Lung microvascular endothelial cell (primary cell): ENCODE measurements at regions not wholly inside any gene's neighbourhood (a gene's known extent, or its start where the extent isn't known, plus 50 kb on each side); places are given as distances from the start of the nearest gene placed in this dataset.
"Not testable (repeated sequence)": the region's sequence is repeated elsewhere in the genome, so short reads cannot be mapped to it uniquely, and the experiment has no call there.

Experiments used
- DNase-seq, 2 donors: peaks; one replicate each; pipeline versions ENCODE4 v3.0.0 to v3.0.0-alpha.2; 2010; ENCODE audit warnings: low read depth in 2 of 2

DNA sequence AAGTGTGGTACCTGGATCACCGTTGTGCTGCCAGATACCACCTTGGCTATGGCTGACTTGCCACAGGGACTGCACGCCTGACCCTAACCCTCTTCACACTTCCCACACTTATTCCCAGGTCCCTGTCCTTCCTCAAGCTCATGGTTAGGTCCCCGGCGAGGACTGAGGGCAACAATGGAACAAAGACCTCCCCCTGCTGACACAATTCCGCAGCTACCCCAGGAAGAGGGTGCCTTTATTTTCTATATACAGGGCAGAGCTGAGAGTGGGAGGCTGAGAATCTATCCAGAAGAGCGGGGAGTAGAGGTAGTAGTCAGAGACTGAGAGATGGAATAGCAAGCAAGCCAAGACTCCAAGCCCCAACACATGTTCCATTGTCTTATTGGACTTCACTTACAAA, 118.1 kb upstream of the SEM1 start:
- DNase-seq, result no peak

DNA sequence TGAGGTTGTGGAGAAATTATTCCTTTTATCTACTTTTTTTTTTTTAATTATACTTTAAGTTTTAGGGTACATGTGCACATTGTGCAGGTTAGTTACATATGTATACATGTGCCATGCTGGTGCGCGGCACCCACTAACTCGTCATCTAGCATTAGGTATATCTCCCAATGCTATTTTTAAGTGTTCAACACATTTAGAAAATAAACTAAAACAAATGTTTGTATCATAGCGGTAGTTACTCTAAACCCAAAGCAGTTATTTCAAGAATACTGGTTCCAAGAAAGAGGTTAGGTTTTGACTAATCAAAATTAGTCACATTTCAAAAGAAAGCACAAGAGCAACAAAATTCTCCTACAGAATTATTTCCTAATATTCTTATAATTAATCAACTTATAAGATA, 119.5 kb upstream of the SEM1 start:
- DNase-seq, result not testable (repeated sequence)

DNA sequence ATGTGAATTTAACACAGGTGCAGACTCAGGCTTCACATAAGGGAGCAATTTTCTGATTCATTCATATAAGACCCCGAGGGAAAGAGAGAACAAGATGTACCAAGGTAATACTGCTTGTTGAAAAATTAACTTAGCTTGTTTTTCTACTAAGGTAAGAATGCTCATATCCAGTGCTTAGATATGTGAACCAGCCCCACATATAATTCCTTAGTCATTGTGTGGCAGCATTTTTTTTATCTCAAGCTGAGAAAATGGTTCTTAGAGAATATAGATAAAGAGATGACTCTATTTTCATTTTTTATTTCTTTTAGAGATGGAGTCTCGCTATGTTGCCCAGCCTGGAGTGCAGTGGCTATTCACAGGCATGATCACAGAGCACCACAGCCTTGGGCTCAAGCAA, 121.8 kb upstream of the SEM1 start:
- no peak for DNase-seq

DNA sequence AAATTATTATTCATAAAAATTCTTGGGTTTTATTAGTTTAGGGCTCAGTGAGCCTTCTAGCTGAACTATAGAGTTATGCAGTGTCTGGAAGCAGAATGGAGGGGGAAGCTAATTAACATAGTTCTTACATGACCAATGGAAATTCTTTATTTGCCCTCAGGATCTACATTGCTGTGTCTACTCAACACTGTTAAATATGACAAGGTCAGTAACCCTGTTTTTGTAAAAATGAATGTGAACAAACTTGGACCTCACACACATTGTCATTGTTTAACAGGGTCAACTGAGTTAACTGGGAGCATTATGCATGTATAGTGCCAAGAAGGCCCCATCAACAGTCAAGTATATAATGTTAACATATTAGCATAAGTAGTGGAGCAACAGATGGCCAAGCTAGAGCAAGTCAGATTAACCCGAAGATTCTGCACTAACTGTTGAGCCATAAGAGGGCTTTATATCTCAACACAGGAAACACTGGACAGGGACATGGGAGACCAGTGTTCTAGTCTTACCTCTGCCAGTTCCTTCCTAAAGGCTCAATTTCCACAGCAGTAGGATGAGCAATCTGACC, 122.5 kb upstream of the SEM1 start:
- DNase-seq, result no peak

DNA sequence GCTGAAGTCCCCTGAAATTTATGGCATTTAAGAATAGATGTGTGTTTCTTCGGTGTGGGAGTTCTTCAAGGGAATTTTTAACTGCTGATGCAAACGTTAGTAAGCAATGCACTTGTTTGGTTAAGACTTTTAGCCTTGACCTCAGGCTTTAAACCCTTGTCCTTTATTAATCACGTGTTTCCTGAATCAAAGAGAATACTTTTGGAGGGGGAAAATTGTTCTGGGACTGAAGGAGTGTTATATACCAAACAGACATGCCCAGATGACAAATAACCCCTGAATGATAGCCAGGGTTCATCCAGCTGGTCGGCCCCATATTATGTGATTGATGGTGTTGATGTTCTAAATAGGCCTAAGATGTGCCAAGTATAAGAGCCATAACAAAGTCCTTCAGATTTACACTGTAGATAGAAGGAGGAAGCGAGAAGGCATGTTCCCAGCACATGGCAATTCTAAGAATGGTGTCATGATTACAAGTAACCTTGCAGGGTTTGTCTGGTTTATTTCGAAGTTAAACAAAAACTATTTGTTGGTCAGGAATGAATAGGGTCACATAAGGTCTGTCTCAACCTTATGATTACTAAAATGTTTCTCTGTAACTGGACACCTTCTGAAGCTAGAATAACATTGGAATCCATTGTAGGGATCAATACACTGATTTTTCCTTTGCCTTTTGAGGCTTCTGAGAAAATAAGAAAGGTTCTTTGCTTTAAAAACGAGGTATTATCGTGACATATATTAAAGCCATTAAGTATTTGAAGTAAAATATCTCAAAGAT, 124.2 kb upstream of the SEM1 start:
- no peak for DNase-seq

DNA sequence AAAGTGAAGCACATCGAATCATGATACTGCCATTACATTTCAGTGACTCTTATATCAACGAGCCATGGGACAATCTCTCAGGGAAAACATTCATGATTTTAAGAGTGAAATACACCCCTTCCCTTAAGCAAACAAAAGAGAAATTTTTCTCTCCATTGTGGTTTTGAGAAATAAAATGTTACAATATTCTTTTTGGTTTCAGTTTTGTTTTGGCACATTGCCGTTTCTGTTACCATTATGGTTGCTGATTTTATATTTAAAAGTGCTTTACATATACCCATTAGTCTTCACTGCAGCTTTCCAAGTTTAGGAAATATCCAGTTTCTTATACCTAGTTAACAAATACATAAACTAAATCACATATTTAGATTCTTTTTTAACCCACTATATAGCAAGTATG, 126.8 kb upstream of the SEM1 start:
- peak in 1 of 2 donors; percentile 1 for DNase-seq

DNA sequence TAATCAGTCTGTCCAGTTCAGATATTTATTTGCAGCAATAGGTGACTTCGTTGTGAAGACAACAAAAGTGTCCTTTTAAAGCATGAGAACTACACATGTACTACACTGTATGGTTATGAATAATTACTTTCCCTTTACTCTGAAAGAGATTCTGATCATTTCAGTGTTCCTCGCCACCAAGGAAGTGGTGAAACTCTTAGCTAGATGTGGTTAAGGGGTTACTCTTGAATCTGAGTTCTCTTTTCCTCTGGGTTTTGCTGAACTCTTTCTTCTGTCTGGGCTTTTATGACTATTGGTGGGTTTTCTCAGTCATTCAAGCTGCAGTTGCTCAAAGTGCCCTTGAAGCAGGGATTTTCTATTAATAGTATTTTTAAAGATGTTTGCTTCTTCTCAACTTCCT, 127.9 kb upstream of the SEM1 start:
- DNase-seq, result no peak

DNA sequence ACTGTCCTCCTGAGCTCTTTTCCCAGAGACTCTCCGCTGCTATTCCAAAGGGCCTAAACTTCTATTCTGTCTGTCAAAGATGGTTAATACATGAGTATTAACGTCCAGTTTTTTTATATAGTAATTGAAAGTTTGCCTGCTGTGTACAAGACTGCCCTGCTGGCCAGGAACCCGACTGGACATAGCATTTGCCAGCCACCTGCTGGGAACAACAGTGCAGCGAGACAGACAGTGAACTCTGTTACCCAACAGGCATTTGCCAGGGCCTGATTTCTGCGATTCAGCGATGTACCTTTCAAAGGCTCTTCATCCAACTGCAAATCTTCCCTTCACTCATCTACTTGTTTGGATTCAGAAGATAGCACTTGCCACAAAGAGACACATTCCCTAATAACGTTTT, 128.8 kb upstream of the SEM1 start:
- DNase-seq, result no peak

DNA sequence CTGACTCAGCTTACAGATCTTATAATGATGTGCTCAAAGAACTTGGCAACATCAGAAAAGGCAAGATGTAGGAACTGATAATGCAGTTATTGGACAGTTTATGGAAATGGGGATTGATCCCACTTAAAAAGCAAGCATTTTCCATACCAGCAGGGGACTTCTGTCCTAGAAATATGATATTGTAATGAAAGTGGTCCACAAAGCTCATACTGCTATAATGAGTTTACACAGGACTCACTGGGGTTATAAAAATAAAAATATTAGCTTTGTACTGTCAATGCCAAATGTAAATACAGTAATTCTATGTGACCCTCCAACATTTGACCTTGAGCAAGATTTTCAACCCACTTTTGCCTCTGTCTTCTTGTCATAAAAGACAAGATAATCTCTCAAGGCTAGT, 145.5 kb upstream of the SEM1 start:
- DNase-seq, result no peak

DNA sequence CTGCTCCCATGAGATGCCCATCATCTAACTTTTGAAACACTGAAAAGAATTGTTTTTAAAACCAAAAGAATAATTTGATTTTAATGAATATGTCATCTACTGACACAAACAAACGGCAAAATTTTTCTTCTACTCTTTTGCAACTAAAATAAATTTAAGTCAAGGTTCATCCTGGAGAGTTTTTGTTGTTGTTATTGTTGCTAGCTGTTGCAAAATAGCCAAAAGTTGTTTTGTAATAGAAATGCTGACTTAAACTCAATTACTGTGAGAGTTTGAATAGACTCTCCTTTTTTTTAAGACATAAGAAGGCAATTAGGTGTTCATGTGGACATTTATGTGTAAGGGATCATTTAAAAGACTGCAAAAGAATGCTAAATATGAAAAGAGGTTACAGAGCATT, 146.0 kb upstream of the SEM1 start:
- no peak for DNase-seq

DNA sequence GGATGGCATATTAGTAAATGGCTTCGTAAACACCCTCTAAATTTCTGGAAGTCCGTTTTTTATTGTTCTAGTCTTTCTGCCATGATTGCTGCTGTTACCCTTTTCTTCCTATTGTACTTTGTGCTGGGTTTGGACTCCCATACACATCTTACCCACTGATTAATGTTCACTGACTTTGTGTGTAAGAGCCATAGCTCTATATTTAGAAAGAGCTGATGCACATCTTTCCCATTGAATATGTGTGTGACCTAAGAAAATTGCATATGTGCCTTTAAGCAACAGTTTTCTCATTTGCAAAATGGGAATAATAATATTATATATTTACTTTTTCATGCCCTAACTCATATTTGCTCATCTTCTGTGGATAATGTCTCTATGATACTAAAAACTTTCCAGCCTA, 135.8 kb upstream of the DLX6 start:
- no peak for DNase-seq

DNA sequence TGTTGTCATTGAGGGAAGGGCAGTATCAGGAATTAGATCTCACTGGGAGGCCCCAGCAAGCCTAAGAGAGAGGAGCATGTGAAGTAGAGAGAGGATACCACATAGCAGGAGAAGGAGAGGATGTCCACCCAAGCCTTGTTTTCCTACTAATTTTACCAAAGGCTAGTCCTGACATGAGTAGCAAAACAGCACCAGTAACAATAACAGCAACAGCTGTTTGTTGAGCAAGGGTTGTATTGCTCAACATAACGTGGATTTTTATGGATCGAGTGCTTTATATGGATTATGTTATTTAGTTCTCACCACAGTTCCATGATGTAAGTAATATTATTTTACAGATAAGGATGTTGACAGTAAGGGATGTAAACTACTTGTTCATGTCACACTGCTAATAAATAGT, 135.2 kb upstream of the DLX6 start:
- no peak for DNase-seq

DNA sequence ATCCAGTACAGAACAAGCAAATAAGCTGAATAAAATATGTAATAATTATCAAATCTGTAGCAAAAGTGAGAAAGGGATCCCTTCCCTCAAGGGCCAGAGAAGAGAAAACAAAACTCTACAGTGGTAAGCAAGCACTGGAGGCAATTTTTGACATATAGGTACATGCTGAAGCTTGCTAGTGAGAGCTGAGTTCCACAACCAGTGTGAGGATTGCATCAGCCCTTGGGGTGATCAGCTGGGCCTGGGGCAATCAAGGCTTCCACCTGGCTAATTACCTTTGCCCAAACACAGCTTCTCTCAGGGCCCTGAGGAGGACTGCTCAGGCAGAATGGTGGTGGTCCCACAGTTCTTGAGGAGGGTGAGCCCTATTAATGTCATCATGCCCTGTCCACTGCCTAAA, 134.4 kb upstream of the DLX6 start:
- no peak for DNase-seq

DNA sequence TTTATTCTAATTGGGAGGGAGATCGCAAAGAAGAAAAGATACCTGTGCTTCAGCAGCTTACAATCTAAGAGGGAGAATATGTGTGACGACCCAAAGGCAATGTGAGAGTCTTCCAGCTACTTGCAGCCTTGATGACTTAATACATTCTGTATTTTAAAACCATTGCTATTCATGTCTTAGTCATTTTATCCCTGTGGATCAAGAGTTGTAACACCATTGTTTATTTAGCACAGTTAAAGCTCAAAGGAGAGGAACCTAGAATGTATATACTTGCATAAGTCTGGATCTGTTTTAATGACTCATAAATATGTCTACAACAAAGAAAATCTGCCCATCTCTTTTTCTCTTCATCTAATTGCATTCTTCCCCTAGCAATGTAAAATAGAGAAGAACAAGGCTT, 117.9 kb upstream of the DLX6 start:
- DNase-seq, result no peak

DNA sequence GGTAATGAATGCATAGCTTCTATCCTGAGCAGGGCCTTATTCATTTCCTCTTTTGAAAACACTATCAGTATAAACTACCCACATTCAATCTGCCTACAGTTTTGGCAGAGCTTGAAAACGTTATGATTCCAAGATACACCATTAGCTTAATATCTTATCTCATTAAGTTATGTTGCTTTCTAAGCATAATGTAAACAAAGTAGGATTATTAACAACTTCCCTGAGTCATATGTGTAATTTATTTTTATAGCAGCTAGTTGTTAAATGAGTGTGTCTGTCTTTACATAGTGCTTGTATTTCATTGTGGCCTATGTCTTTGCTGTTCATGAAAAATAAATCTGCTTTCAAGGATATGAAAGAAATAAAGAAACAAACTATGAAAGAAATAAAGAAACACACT, 106.2 kb upstream of the DLX6 start:
- DNase-seq, result no peak

DNA sequence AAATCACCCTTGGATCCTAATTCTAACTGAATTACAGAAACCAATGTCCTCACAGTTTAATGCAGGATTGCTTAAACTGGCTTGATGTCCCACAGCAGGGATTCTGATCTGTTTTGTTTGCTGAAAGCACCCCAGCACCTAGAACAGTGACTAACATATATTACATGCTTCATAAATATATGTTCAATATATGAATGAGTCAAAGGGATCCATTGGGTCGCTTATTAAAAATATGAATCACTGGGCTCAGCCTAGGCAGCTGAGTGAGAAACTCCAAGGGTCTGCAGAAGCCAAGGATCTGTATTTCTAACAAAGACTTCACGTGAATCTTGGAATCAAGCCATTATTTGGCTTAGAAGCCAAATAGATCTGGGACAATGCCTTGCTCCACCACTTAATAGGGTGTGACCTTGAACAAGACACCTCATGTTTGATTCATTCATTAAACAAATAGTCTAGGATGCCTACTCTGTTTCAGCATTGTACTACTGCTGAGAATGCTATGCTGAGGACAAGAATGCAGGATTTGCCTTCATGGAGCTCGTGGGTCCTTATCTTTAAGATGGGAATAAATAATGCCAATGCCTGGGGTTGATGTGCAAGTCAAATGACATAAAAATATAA, 103.4 kb upstream of the DLX6 start:
- no peak for DNase-seq

DNA sequence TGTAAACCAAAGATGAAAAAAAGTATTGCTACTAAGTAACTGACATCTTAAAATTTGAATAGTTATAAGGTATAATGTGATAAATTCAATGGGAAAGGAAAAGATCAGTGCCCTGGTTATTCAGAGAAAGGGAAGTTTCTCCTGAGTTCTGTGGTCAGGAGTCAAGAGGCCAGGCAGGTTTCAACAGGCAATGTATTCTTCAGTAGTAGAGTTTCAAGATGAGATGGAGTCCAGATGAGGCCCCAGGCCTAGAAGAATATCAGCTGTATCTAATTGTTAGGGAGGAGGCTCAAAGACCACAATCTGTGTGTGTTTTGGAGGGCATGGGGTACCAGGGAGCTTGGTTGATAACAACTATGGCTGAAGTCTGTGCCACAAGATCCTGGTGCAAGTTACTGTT, 101.4 kb upstream of the DLX6 start:
- no peak for DNase-seq

DNA sequence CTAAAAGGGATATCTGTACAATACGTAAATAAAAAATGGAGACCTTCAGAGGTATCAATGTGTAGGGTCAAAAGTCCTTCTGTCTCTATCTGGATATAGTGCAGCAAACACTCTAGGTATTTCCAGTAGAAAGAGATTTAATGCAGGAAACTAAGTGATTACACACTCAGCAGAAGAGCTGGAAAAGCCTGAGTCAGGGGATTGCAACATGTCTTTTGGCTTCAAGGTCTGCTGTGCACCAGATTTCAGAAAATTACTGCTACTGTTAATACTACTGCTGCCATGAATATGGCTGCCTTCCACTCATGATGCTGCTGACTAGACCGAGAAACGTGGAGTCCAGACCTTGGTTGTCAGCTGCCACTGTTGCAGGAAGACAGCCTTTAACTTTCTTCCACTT, 94.9 kb upstream of the DLX6 start:
- no peak for DNase-seq

DNA sequence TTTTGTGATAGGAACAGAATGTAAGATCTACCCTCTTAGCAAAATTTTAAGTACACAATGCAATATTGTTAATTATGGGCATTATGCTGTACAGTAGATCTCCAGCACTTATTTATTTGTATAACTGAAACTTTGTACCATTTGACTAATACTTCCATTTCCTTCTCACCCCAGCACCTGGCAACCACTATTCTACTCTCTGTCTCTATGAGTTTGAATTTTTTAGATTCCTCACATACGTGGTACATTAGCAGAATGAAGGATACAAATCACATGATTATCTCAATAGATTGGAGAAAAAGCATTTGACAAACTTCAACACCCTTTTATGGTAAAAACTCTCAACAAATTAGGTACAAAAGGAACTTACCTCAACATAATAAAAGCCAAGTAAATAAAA, 90.3 kb upstream of the DLX6 start:
- DNase-seq, result no peak

DNA sequence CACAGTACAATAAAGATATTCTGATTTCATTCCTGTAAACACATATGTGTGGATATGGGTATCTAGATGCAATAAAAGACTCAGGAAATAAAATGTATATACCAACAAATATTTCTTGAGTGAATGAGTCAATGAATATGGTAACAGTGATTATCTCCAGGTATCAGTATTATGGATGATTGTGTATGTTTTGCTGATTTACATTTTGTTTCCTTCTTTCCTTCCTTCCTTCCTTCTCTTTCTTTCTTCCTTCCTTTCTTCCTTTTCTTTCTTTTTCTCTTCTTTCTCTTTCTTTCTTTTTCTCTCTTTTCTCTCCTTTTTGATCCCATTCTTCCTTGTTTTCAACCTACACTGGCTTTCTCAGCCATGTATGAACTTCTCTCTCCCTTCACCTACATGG, 85.3 kb upstream of the DLX6 start:
- DNase-seq, result no peak

DNA sequence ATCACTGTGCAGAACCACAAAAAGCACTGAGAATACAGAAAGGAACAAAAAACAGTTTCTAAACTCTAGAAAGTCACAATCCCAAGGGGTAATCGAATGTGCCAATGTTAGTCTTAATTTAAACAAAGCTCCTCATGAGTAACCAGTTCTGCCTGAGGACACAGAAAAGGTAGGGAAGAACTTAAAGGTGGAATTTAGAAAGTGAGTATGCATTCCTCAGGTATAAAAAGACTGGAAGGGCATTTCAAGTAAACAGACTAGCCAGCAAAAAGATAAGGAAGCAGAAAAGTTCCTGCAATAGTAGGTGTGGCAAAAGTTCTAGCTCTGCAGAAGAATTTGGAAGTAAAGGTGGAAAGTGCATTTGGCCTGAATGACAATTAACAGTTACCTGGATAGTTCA, 84.6 kb upstream of the DLX6 start:
- DNase-seq, result no peak

DNA sequence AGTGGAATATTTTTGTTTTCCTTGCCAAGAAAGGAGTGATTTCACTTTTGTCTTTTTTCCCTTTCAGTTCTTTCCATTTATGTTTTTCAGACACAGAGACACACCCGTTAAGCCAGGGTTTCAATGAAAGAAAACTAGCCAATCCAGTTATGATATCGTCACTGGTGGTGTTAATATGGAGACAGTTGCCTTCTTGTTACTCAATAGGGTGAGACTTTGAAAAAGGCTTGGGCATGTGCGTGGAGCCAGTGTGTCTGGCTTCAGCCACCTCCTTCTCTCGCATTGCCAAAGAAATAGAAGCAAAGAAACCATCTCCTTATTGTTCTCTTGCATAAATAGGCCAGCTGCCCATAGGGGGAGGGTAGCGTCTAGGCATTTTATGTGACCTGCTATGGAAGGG, 84.1 kb upstream of the DLX6 start:
- DNase-seq, result no peak

DNA sequence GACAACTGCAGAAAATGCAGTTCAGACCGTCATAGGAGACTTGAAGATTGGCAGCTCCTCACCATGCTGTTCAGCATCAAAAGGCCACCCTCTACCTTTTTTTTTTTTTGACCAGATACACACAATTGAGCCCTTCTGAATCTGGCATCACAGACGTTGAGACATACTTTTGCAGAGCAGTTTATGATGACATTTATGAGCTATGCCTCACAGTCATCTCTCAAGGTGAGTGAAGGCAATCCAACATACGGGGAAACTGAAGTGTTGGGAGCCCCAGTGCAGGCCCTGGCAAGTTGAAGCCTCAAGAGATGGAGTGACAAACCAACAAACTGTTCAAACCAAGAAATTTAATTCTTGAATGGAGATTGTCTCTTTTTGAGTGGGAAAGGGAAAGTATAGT, 83.6 kb upstream of the DLX6 start:
- no peak for DNase-seq
